Trophoblast cell (in vitro differentiated cells and primary cell): ENCODE measurements at regions not wholly inside any gene's neighbourhood (a gene's known extent, or its start where the extent isn't known, plus 50 kb on each side); places are given as distances from the start of the nearest gene placed in this dataset.

Experiments used
- DNase-seq, 2 donors: peaks; one replicate each; pipeline ENCODE4 v3.0.0-alpha.2; 2016
- H2AFZ ChIP-seq: 2 replicates; pipeline ENCODE4 v1.6.1; 2013; ENCODE audit warnings: low read length, moderate library complexity, mild to moderate bottlenecking; ENCODE audit not compliant: insufficient read depth, poor library complexity
- H2AK5ac ChIP-seq: 2 replicates; pipeline ENCODE4 v1.6.1; 2013; ENCODE audit warnings: mild to moderate bottlenecking, low read length
- H2BK120ac ChIP-seq: 2 replicates; pipeline ENCODE4 v1.6.1; 2013; ENCODE audit warnings: low read length, mild to moderate bottlenecking, moderate library complexity; ENCODE audit not compliant: insufficient read depth, poor library complexity
- H2BK12ac ChIP-seq: 2 replicates; pipeline ENCODE4 v1.6.1; 2013; ENCODE audit warnings: mild to moderate bottlenecking, low read length, moderate library complexity
- H2BK5ac ChIP-seq: 2 replicates; pipeline ENCODE4 v1.6.1; 2013; ENCODE audit warnings: low read length, low read depth, moderate library complexity, mild to moderate bottlenecking; ENCODE audit not compliant: poor library complexity
- H3K14ac ChIP-seq: 2 replicates; pipeline ENCODE4 v1.6.1; 2013; ENCODE audit warnings: mild to moderate bottlenecking, low read length
- H3K18ac ChIP-seq: 2 replicates; pipeline ENCODE4 v1.6.1; 2013; ENCODE audit warnings: mild to moderate bottlenecking, low read length
- H3K23ac ChIP-seq: 2 replicates; pipeline ENCODE4 v1.6.1; 2013; ENCODE audit warnings: low read length
- H3K27ac ChIP-seq: 2 replicates; pipeline ENCODE4 v1.5.1; 2013; ENCODE audit warnings: low read depth, mild to moderate bottlenecking, inconsistent platforms, low read length, moderate library complexity
- H3K27me3 ChIP-seq: 2 replicates; pipeline ENCODE4 v1.6.1; 2013; ENCODE audit warnings: inconsistent platforms, mild to moderate bottlenecking, low read length, moderate library complexity; ENCODE audit not compliant: insufficient read depth
- H3K36me3 ChIP-seq, 2 experiments: 1 replicate in 1 of 2; 2 replicates in 1 of 2; pipeline ENCODE4 v1.6.1; 2013; ENCODE audit warnings: low read length in 2 of 2, mild to moderate bottlenecking in 2 of 2, moderate library complexity in 1 of 2; ENCODE audit not compliant: insufficient read depth in 2 of 2, control insufficient read depth in 1 of 2
- H3K4ac ChIP-seq: 2 replicates; pipeline ENCODE4 v1.6.1; 2013; ENCODE audit warnings: low read depth, mild to moderate bottlenecking, low read length, moderate library complexity
- H3K4me1 ChIP-seq, 2 experiments: 1 replicate in 1 of 2; 2 replicates in 1 of 2; pipeline ENCODE4 v1.6.1; 2013; ENCODE audit warnings: low read length in 2 of 2, mild to moderate bottlenecking in 2 of 2, moderate library complexity in 1 of 2; ENCODE audit not compliant: insufficient read depth in 2 of 2, control insufficient read depth in 1 of 2
- H3K4me2 ChIP-seq: 2 replicates; pipeline ENCODE4 v1.6.1; 2013; ENCODE audit warnings: inconsistent platforms, mild to moderate bottlenecking, low read length, moderate library complexity
- H3K4me3 ChIP-seq: 2 replicates; pipeline ENCODE4 v1.5.1; 2013; ENCODE audit warnings: mild to moderate bottlenecking, low read depth, low read length, inconsistent platforms
- H3K79me1 ChIP-seq: one replicate; pipeline ENCODE4 v1.6.1; 2013; ENCODE audit warnings: low read length
- H3K79me2 ChIP-seq: 2 replicates; pipeline ENCODE4 v1.6.1; 2013; ENCODE audit warnings: low read length, mild to moderate bottlenecking; ENCODE audit not compliant: control insufficient read depth, insufficient read depth, poor library complexity
- H3K9ac ChIP-seq: 2 replicates; pipeline ENCODE4 v1.6.1; 2013; ENCODE audit warnings: mild to moderate bottlenecking, low read length
- H3K9me3 ChIP-seq: 2 replicates; pipeline ENCODE4 v1.6.1; 2013; ENCODE audit warnings: low read depth, mild to moderate bottlenecking, control low read depth, inconsistent platforms, low read length; ENCODE audit not compliant: insufficient read depth
- H4K12ac ChIP-seq: 2 replicates; pipeline ENCODE4 v1.6.1; 2013; ENCODE audit warnings: low read depth, mild to moderate bottlenecking, low read length, moderate library complexity
- H4K8ac ChIP-seq: 2 replicates; pipeline ENCODE4 v1.6.1; 2013; ENCODE audit warnings: low read depth, mild to moderate bottlenecking, low read length, moderate library complexity
- H4K91ac ChIP-seq: one replicate; pipeline ENCODE4 v1.6.1; 2013; ENCODE audit warnings: low read depth, mild to moderate bottlenecking, low read length, moderate library complexity
- WGBS: extraction: QIAGEN DNeasy Blood & Tissue Kit; methylation state at CpG from one replicate; pipeline ENCODE4 v1.1.7; 2013; ENCODE audit warnings: missing lambda C conversion rate; ENCODE audit not compliant: insufficient read length, insufficient coverage; ENCODE audit errors: extremely low coverage; 5-methylcytosine and 5-hydroxymethylcytosine counted together

GRCh38 chr2:118403658-118404451, 315.6 kb downstream of the INSIG2 start:
- 100% methylated on average over 1 of the region's 5 CpGs for WGBS
- Histone ChIP-seq H3K18ac (no peak overlapping the region), H4K12ac (no peak overlapping the region), H2BK120ac (no peak overlapping the region), H2BK12ac (no peak overlapping the region), H3K4me3 (no peak overlapping the region), H2BK5ac (no peak overlapping the region), H3K4me2 (no peak overlapping the region), H3K27ac (no peak overlapping the region), H3K79me2 (no peaks in the 10 kb centered on the region), H3K36me3 (no peaks in the 10 kb centered on the region), H2AFZ (no peak overlapping the region), H3K14ac (no peak overlapping the region), H3K79me1 (no peaks in the 10 kb centered on the region), H3K9me3 (no peaks in the 10 kb centered on the region), H3K27me3 (no peaks in the 10 kb centered on the region), H3K4ac (no peak overlapping the region), H3K4me1 (no peaks in the 10 kb centered on the region), H2AK5ac (no peak overlapping the region), H3K9ac (no peak overlapping the region), H4K91ac (no peak overlapping the region), H4K8ac (no peak overlapping the region), H3K23ac (no peak overlapping the region)
- DNase-seq, result no peak

- Histone ChIP-seq H3K14ac (no peak overlapping the region), H3K23ac (no peak overlapping the region), H3K27ac (no peak overlapping the region), H4K12ac (no peak overlapping the region), H3K9me3 (no peaks in the 10 kb centered on the region), H3K4me2 (no peak overlapping the region), H3K27me3 (no peaks in the 10 kb centered on the region), H4K91ac (no peak overlapping the region), H2AFZ (no peak overlapping the region), H2BK12ac (no peak overlapping the region), H3K4ac (no peak overlapping the region), H3K18ac (no peak overlapping the region), H2BK120ac (no peak overlapping the region), H3K4me1 (peaks cover 0 to 3% of the 10 kb centered on the region in 2 experiments), H2AK5ac (no peak overlapping the region), H2BK5ac (no peak overlapping the region), H3K9ac (no peak overlapping the region), H3K79me2 (no peaks in the 10 kb centered on the region), H4K8ac (no peak overlapping the region), H3K36me3 (no peaks in the 10 kb centered on the region), H3K4me3 (no peak overlapping the region), H3K79me1 (no peaks in the 10 kb centered on the region)
- WGBS, result 100% methylated on average over 1 of the region's 2 CpGs
- DNase-seq, result no peak
These were observed 300.5 kb downstream of the INSIG2 start for GRCh38 chr2:118388771-118389170.

GRCh38 chr2:118387509-118387908, 299.2 kb downstream of the INSIG2 start:
- H3K79me1 ChIP-seq, result no peaks in the 10 kb centered on the region
- H3K36me3 ChIP-seq, result no peaks in the 10 kb centered on the region
- no peak overlapping the region for H3K18ac ChIP-seq
- no peaks in the 10 kb centered on the region for H3K9me3 ChIP-seq
- H3K14ac ChIP-seq, result no peak overlapping the region
- no peak overlapping the region for H2AFZ ChIP-seq
- no peak overlapping the region for H2BK5ac ChIP-seq
- no peak overlapping the region for H3K4me2 ChIP-seq
- peaks cover 0 to 3% of the 10 kb centered on the region in 2 experiments for H3K4me1 ChIP-seq
- H3K4ac ChIP-seq, result no peak overlapping the region
- no peaks in the 10 kb centered on the region for H3K79me2 ChIP-seq
- no peak overlapping the region for H3K4me3 ChIP-seq
- H2BK120ac ChIP-seq, result no peak overlapping the region
- no CpG with 5 or more reads among the region's 1 CpG for WGBS
- no peak overlapping the region for H4K12ac ChIP-seq
- H3K9ac ChIP-seq, result no peak overlapping the region
- no peak overlapping the region for H4K91ac ChIP-seq
- H3K27ac ChIP-seq, result no peak overlapping the region
- H2BK12ac ChIP-seq, result no peak overlapping the region
- DNase-seq, result no peak
- no peaks in the 10 kb centered on the region for H3K27me3 ChIP-seq
- no peak overlapping the region for H3K23ac ChIP-seq
- H2AK5ac ChIP-seq, result no peak overlapping the region
- H4K8ac ChIP-seq, result no peak overlapping the region

GRCh38 chr2:118386641-118387302, 298.5 kb downstream of the INSIG2 start:
- H3K4ac ChIP-seq, result no peak overlapping the region
- no peak overlapping the region for H4K8ac ChIP-seq
- H3K36me3 ChIP-seq, result no peaks in the 10 kb centered on the region
- H4K12ac ChIP-seq, result no peak overlapping the region
- H2BK12ac ChIP-seq, result no peak overlapping the region
- H3K14ac ChIP-seq, result no peak overlapping the region
- H3K9ac ChIP-seq, result no peak overlapping the region
- no peak overlapping the region for H3K27ac ChIP-seq
- H2AK5ac ChIP-seq, result no peak overlapping the region
- H3K23ac ChIP-seq, result no peak overlapping the region
- H3K79me1 ChIP-seq, result no peaks in the 10 kb centered on the region
- no peak overlapping the region for H3K4me2 ChIP-seq
- H2BK5ac ChIP-seq, result no peak overlapping the region
- H3K18ac ChIP-seq, result no peak overlapping the region
- peaks cover 0 to 3% of the 10 kb centered on the region in 2 experiments for H3K4me1 ChIP-seq
- no peak overlapping the region for H4K91ac ChIP-seq
- no peak for DNase-seq
- H3K9me3 ChIP-seq, result no peaks in the 10 kb centered on the region
- H2BK120ac ChIP-seq, result no peak overlapping the region
- no CpG with 5 or more reads among the region's 9 CpGs for WGBS
- no peak overlapping the region for H2AFZ ChIP-seq
- H3K4me3 ChIP-seq, result no peak overlapping the region
- H3K27me3 ChIP-seq, result no peaks in the 10 kb centered on the region
- H3K79me2 ChIP-seq, result no peaks in the 10 kb centered on the region
